Kidney (tissue), 13 donors: ENCODE measurements at regions not wholly inside any gene's neighbourhood (a gene's known extent, or its start where the extent isn't known, plus 50 kb on each side); places are given as distances from the start of the nearest gene placed in this dataset.

Experiments used
- DNase-seq, 5 donors: peaks; one replicate each; pipeline ENCODE4 v3.0.0-alpha.2; 2013 to 2020
- FAIRE-seq: peaks from 2 replicates; lab custom pipeline; 2012; peaks lifted over from hg19 to GRCh38; lab: Jason Lieb, UNC
- H3K27ac ChIP-seq, 2 donors: one replicate each; pipeline ENCODE4 v1.7.0; 2013; ENCODE audit warnings: low read depth in 2 of 2, low read length in 2 of 2, inconsistent platforms in 1 of 2
- H3K27me3 ChIP-seq: one replicate; pipeline ENCODE4 v1.7.1; 2013; ENCODE audit warnings: low read length, inconsistent platforms; ENCODE audit not compliant: control insufficient read depth, insufficient read depth
- H3K36me3 ChIP-seq, 3 donors: one replicate each; pipeline versions ENCODE4 v1.7.0 to v1.7.1; 2013; ENCODE audit warnings: low read length in 3 of 3, control low read depth in 1 of 3, inconsistent platforms in 1 of 3; ENCODE audit not compliant: insufficient read depth in 3 of 3, control insufficient read depth in 2 of 3
- H3K4me1 ChIP-seq, 3 donors: one replicate each; pipeline versions ENCODE4 v1.7.0 to v1.7.1; 2013; ENCODE audit warnings: low read length in 3 of 3, inconsistent platforms in 1 of 3, low read depth in 1 of 3; ENCODE audit not compliant: control insufficient read depth in 2 of 3, insufficient read depth in 2 of 3
- H3K4me3 ChIP-seq, 3 donors: one replicate each; pipeline versions ENCODE4 v1.7.0 to v1.8.1; 2013; ENCODE audit warnings: low read length in 3 of 3, control low read depth in 1 of 3, inconsistent platforms in 1 of 3
- H3K9ac ChIP-seq, 3 donors: one replicate each; pipeline versions ENCODE4 v1.7.0 to v1.7.1; 2013; ENCODE audit warnings: low read length in 3 of 3, control low read depth in 1 of 3, inconsistent platforms in 1 of 3
- H3K9me3 ChIP-seq, 3 donors: one replicate each; pipeline versions ENCODE4 v1.7.0 to v1.7.1; 2013; ENCODE audit warnings: low read length in 3 of 3, control low read depth in 1 of 3, inconsistent platforms in 1 of 3; ENCODE audit not compliant: control insufficient read depth in 2 of 3, insufficient read depth in 1 of 3
- CTCF ChIP-seq: IDR thresholded peaks from 3 replicates; pipeline ENCODE4 v1.5.1; 2012; ENCODE audit warnings: mild to moderate bottlenecking, moderate library complexity, borderline replicate concordance; ENCODE audit not compliant: insufficient read depth; ENCODE audit errors: extremely low read depth
- intact Hi-C: fragments of 100-400 bp; cut with DNase I; formaldehyde crosslinking; loops from one replicate; pipeline ENCODE4 v1.11.1; 2022
- donor health status: control.
- donor health status: control.
- donor health status: control.
- donor health status: control.
- donor health status: control.
- donor health status: DM: yes; HTN: yes; CAD: no.
- donor health status: Normal renal cell carcinoma (clear cell type).

- no peaks in the 10 kb centered on the region for H3K27me3 ChIP-seq
- DNase-seq = no peak
- intact Hi-C loops = no loop called here
- FAIRE-seq = no peak
- no peak overlapping the region for H3K9ac ChIP-seq
- H3K36me3 ChIP-seq = no peaks in the 10 kb centered on the region
- TF ChIP-seq CTCF = no peak
- H3K9me3 ChIP-seq = no peaks in the 10 kb centered on the region
- no peak overlapping the region for H3K4me3 ChIP-seq
- H3K4me1 ChIP-seq = no peaks in the 10 kb centered on the region
- no peak overlapping the region for H3K27ac ChIP-seq
Measured at GRCh38 chr11:90947930-90948329, 725.1 kb upstream of the CHORDC1 start.

GRCh38 chr11:90930252-90930651 lies 707.4 kb upstream of the CHORDC1 start:
- Histone ChIP-seq H3K27me3 (no peaks in the 10 kb centered on the region), H3K4me3 (no peak overlapping the region), H3K9ac (no peak overlapping the region), H3K36me3 (no peaks in the 10 kb centered on the region), H3K27ac (no peak overlapping the region), H3K9me3 (no peaks in the 10 kb centered on the region), H3K4me1 (no peaks in the 10 kb centered on the region)
- intact Hi-C loops = no loop called here
- DNase-seq (no peak), FAIRE-seq (no peak)
- no peak for TF ChIP-seq CTCF

GRCh38 chr11:90919332-90919731 lies 696.5 kb upstream of the CHORDC1 start:
- no peak for DNase-seq
- no peaks in the 10 kb centered on the region for H3K4me1 ChIP-seq
- H3K9ac ChIP-seq = no peak overlapping the region
- H3K9me3 ChIP-seq = no peaks in the 10 kb centered on the region
- TF ChIP-seq CTCF = no peak
- no peak overlapping the region for H3K4me3 ChIP-seq
- FAIRE-seq = no peak
- H3K27ac ChIP-seq = no peak overlapping the region
- H3K27me3 ChIP-seq = no peaks in the 10 kb centered on the region
- intact Hi-C loops = no loop called here
- no peaks in the 10 kb centered on the region for H3K36me3 ChIP-seq

GRCh38 chr11:90916706-90917105 lies 693.9 kb upstream of the CHORDC1 start:
- intact Hi-C loops = no loop called here

More at GRCh38 chr11:90916706-90917105, 693.9 kb upstream of the CHORDC1 start:
- Histone ChIP-seq H3K4me1 (no peaks in the 10 kb centered on the region), H3K9me3 (no peaks in the 10 kb centered on the region), H3K27ac (no peak overlapping the region), H3K4me3 (no peak overlapping the region), H3K9ac (no peak overlapping the region), H3K36me3 (no peaks in the 10 kb centered on the region), H3K27me3 (no peaks in the 10 kb centered on the region)
- no peak for FAIRE-seq
- no peak for TF ChIP-seq CTCF
- no peak for DNase-seq
